Psoas muscle (tissue), 7 donors: ENCODE measurements at regions not wholly inside any gene's neighbourhood (a gene's known extent, or its start where the extent isn't known, plus 50 kb on each side); places are given as distances from the start of the nearest gene placed in this dataset.

ENCODE experiments used
- ATAC-seq, 4 donors: fragments of 200-7000 bp; cut with Tn5 transposase; one replicate each; pipeline ENCODE4 v1.9.1; 2020; ENCODE audit warnings: moderate library complexity in 3 of 4, mild to moderate bottlenecking in 2 of 4
- DNase-seq, 2 donors: peaks; one replicate each; pipeline ENCODE4 v3.0.0-alpha.2; 2020
- H3K27ac ChIP-seq: fragments of 200-600 bp; one replicate; pipeline ENCODE4 v1.8.0; 2022
- H3K27me3 ChIP-seq, 3 donors: fragments of 200-600 bp in 1 of 3; one replicate each; pipeline versions ENCODE4 v1.6.1 to v1.8.0; 2013 to 2022; ENCODE audit warnings: low read length in 2 of 3, mild to moderate bottlenecking in 2 of 3, moderate library complexity in 1 of 3; ENCODE audit not compliant: insufficient read depth in 3 of 3
- H3K36me3 ChIP-seq, 2 donors: fragments of 200-600 bp in 1 of 2; one replicate each; pipeline versions ENCODE4 v1.6.1 to v1.8.0; 2013 to 2022; ENCODE audit warnings: low read depth in 1 of 2, mild to moderate bottlenecking in 1 of 2, moderate library complexity in 1 of 2; ENCODE audit not compliant: insufficient read depth in 1 of 2
- H3K4me1 ChIP-seq: fragments of 200-600 bp; one replicate; pipeline ENCODE4 v1.8.0; 2022
- H3K4me3 ChIP-seq: fragments of 200-600 bp; one replicate; pipeline ENCODE4 v1.8.0; 2022; ENCODE audit warnings: mild to moderate bottlenecking
- H3K9me3 ChIP-seq: fragments of 200-600 bp; one replicate; pipeline ENCODE4 v1.8.0; 2022
- CTCF ChIP-seq: fragments of 200-600 bp; IDR thresholded peaks from one replicate; pipeline ENCODE4 v1.8.0; 2022; ENCODE audit warnings: antibody characterized with exemption
- WGBS, 3 donors: extraction: QIAGEN DNeasy Blood & Tissue Kit; methylation state at CpG; one replicate each; pipeline versions ENCODE4 v1.1.6 to v1.1.7; 2013; 5-methylcytosine and 5-hydroxymethylcytosine counted together
- intact Hi-C, 2 donors: fragments of 100-400 bp; cut with DNase I; formaldehyde crosslinking; loops; one replicate each; pipeline versions ENCODE4 v1.11.0 to v1.14.2; 2022
- donor health status: healthy with polysubstance abuse.
- donor health status: DM: no; HTN: no; CAD: no; lungs with moderate emphysema.
- donor health status: Bipolar disorder and iron deficiency.
- donor health status: healthy.
- donor health status: DM: yes; HTN: yes; CAD: no.
- donor health status: DM: no; HTN: no; CAD: no.
- donor health status: DM: yes; HTN: yes; CAD: no.

GRCh38 chr14:75371297-75371696, 56.5 kb upstream of the JDP2 start:
- peak overlapping the region; percentile 72 for H3K27ac ChIP-seq
- no peak overlapping the region for H3K4me3 ChIP-seq
- DNase-seq = no peak
- peaks cover 31% of the 10 kb centered on the region for H3K4me1 ChIP-seq
- H3K36me3 ChIP-seq = no peaks in the 10 kb centered on the region
- ATAC-seq = no peak
- H3K9me3 ChIP-seq = no peaks in the 10 kb centered on the region
- 48 to 68% (median 48%) methylated on average over 2 of the region's 2 CpGs for WGBS, 3 donors
- TF ChIP-seq CTCF = no peak
- intact Hi-C loops = loop anchor here in 1 of 2 donors (1.0 kb wide), 1 partner anchor 27 kb away; no protein-coding TSS in a partner anchor
- no peaks in the 10 kb centered on the region for H3K27me3 ChIP-seq

- Histone ChIP-seq H3K4me3 (no peak overlapping the region), H3K4me1 (peaks cover 29% of the 10 kb centered on the region), H3K9me3 (no peaks in the 10 kb centered on the region), H3K36me3 (no peaks in the 10 kb centered on the region), H3K27me3 (no peaks in the 10 kb centered on the region), H3K27ac (no peak overlapping the region)
- WGBS, 3 donors = 29 to 44% (median 35%) methylated on average over 5 of the region's 5 CpGs
- intact Hi-C loops = no loop called here
- no peak for TF ChIP-seq CTCF
- ATAC-seq (no peak), DNase-seq (peak in 1 of 2 donors; percentile 66)
These were observed 55.6 kb upstream of the JDP2 start for GRCh38 chr14:75372260-75372659.

- TF ChIP-seq CTCF = no peak
- 61 to 79% (median 63%) methylated on average over 3 of the region's 3 CpGs for WGBS, 3 donors
- no peaks in the 10 kb centered on the region for H3K9me3 ChIP-seq
- DNase-seq (no peak), ATAC-seq (no peak)
- H3K36me3 ChIP-seq = no peaks in the 10 kb centered on the region
- no peak overlapping the region for H3K4me3 ChIP-seq
- intact Hi-C loops = no loop called here
- no peaks in the 10 kb centered on the region for H3K27me3 ChIP-seq
- H3K27ac ChIP-seq = no peak overlapping the region
- H3K4me1 ChIP-seq = peaks cover 28% of the 10 kb centered on the region
These were observed 54.7 kb upstream of the JDP2 start for GRCh38 chr14:75373133-75373532.

GRCh38 chr14:75373616-75374015, 54.2 kb upstream of the JDP2 start:
- Histone ChIP-seq H3K4me3 (no peak overlapping the region), H3K27me3 (no peaks in the 10 kb centered on the region), H3K4me1 (peaks cover 28% of the 10 kb centered on the region), H3K9me3 (no peaks in the 10 kb centered on the region), H3K36me3 (no peaks in the 10 kb centered on the region), H3K27ac (no peak overlapping the region)
- 76 to 100% (median 95%) methylated on average over 1 of the region's 1 CpG for WGBS, 3 donors
- intact Hi-C loops = no loop called here
- no peak for ATAC-seq
- no peak for TF ChIP-seq CTCF
- DNase-seq = no peak

GRCh38 chr14:75374911-75375310, 52.9 kb upstream of the JDP2 start:
- Histone ChIP-seq H3K4me1 (peaks cover 22% of the 10 kb centered on the region), H3K36me3 (no peaks in the 10 kb centered on the region), H3K4me3 (no peak overlapping the region), H3K9me3 (no peaks in the 10 kb centered on the region), H3K27me3 (no peaks in the 10 kb centered on the region), H3K27ac (no peak overlapping the region)
- DNase-seq (no peak), ATAC-seq (no peak)
- no peak for TF ChIP-seq CTCF
- intact Hi-C loops = no loop called here
- WGBS, 3 donors = 88 to 95% (median 92%) methylated on average over 1 of the region's 1 CpG
